SK-N-SH treated with all-trans-retinoic acid at 6 μM for 48 hours (cell line): ENCODE measurements at regions not wholly inside any gene's neighbourhood (a gene's known extent, or its start where the extent isn't known, plus 50 kb on each side); places are given as distances from the start of the nearest gene placed in this dataset.
A peak's percentile ranks its signal among the peaks of the same experiment; 100 is the strongest.

Experiments used
- ATAC-seq: fragments of 200-7000 bp; cut with Tn5 transposase; 3 replicates; pipeline ENCODE4 v1.9.1; 2020; ENCODE audit warnings: mild to moderate bottlenecking, moderate library complexity
- ARNTL ChIP-seq: fragments of 450-650 bp; formaldehyde crosslinking; IDR thresholded peaks from 2 replicates; pipeline ENCODE4 v1.5.0; 2020; ENCODE audit warnings: low read depth, mild to moderate bottlenecking, moderate library complexity, borderline replicate concordance
- BACH2 ChIP-seq: fragments of 250-450 bp; sonication (Bioruptor Pico); IDR thresholded peaks from 2 replicates; pipeline ENCODE4 v1.9.0; 2021; ENCODE audit warnings: mild to moderate bottlenecking, borderline replicate concordance
- CSDC2 ChIP-seq: fragments of 250-450 bp; sonication (Bioruptor Pico); IDR thresholded peaks from 2 replicates; pipeline ENCODE4 v1.5.0; 2020; ENCODE audit warnings: mild to moderate bottlenecking, moderate library complexity
- CSRNP3 ChIP-seq: fragments of 250-450 bp; sonication (Bioruptor Pico); IDR thresholded peaks from 2 replicates; pipeline ENCODE4 v1.5.1; 2021; ENCODE audit warnings: mild to moderate bottlenecking, moderate library complexity
- ESRRG ChIP-seq: fragments of 250-450 bp; sonication (Bioruptor Pico); IDR thresholded peaks from 2 replicates; pipeline ENCODE4 v1.6.1; 2021; ENCODE audit warnings: mild to moderate bottlenecking
- GLIS3 ChIP-seq: fragments of 250-450 bp; sonication (Bioruptor Pico); IDR thresholded peaks from 2 replicates; pipeline ENCODE4 v1.5.0; 2020; ENCODE audit warnings: mild to moderate bottlenecking, moderate library complexity
- ISL1 ChIP-seq: fragments of 250-450 bp; sonication (Bioruptor Pico); IDR thresholded peaks from 2 replicates; pipeline ENCODE4 v2.1.2; 2022; ENCODE audit warnings: mild to moderate bottlenecking, moderate library complexity
- OSR1 ChIP-seq: fragments of 250-450 bp; sonication (Bioruptor Pico); IDR thresholded peaks from 2 replicates; pipeline ENCODE4 v1.8.0; 2022; ENCODE audit warnings: moderate library complexity, mild to moderate bottlenecking, inconsistent platforms
- PATZ1 ChIP-seq: fragments of 250-450 bp; sonication (Bioruptor Pico); IDR thresholded peaks from 2 replicates; pipeline ENCODE4 v1.8.0; 2020; ENCODE audit warnings: mild to moderate bottlenecking, moderate library complexity, borderline replicate concordance
- POU6F1 ChIP-seq: fragments of 250-450 bp; sonication (Bioruptor Pico); IDR thresholded peaks from 2 replicates; pipeline ENCODE4 v1.8.0; 2021; ENCODE audit warnings: low read depth, mild to moderate bottlenecking, moderate library complexity, borderline replicate concordance
- PPARA ChIP-seq: fragments of 250-450 bp; sonication (Bioruptor Pico); IDR thresholded peaks from 2 replicates; pipeline ENCODE4 v1.5.0; 2020; ENCODE audit warnings: mild to moderate bottlenecking, borderline replicate concordance
- RARB ChIP-seq: fragments of 250-450 bp; sonication (Bioruptor Pico); IDR thresholded peaks from 2 replicates; pipeline ENCODE4 v1.8.0; 2021; ENCODE audit warnings: mild to moderate bottlenecking, moderate library complexity
- SNAI2 ChIP-seq: fragments of 250-450 bp; sonication (Bioruptor Pico); IDR thresholded peaks from 2 replicates; pipeline ENCODE4 v1.5.0; 2020; ENCODE audit warnings: mild to moderate bottlenecking, moderate library complexity
- TCF4 ChIP-seq: fragments of 250-450 bp; sonication (Bioruptor Pico); IDR thresholded peaks from 2 replicates; pipeline ENCODE4 v1.8.0; 2021; ENCODE audit warnings: mild to moderate bottlenecking, moderate library complexity, borderline replicate concordance
- TOX ChIP-seq: fragments of 250-450 bp; sonication (Bioruptor Pico); IDR thresholded peaks from 2 replicates; pipeline ENCODE4 v1.8.0; 2021; ENCODE audit warnings: mild to moderate bottlenecking, moderate library complexity, borderline replicate concordance
- ZC3H10 ChIP-seq: fragments of 250-450 bp; sonication (Bioruptor Pico); IDR thresholded peaks from 2 replicates; pipeline ENCODE4 v1.5.1; 2021; ENCODE audit warnings: mild to moderate bottlenecking, moderate library complexity
- ZFP3 ChIP-seq: fragments of 250-450 bp; sonication (Bioruptor Pico); IDR thresholded peaks from 2 replicates; pipeline ENCODE4 v1.5.0; 2020; ENCODE audit warnings: mild to moderate bottlenecking, moderate library complexity
- ZFP30 ChIP-seq: fragments of 450-650 bp; formaldehyde crosslinking; IDR thresholded peaks from 2 replicates; pipeline ENCODE4 v1.5.0; 2022; ENCODE audit warnings: mild to moderate bottlenecking, moderate library complexity
- ZNF8 ChIP-seq: fragments of 450-650 bp; formaldehyde crosslinking; IDR thresholded peaks from 2 replicates; pipeline ENCODE4 v1.5.0; 2020; ENCODE audit warnings: mild to moderate bottlenecking, moderate library complexity

- no peak for TF ChIP-seq BACH2
- no peak for TF ChIP-seq TCF4 (CRISPR knock-in tag)
- no peak for TF ChIP-seq TOX
- no peak for TF ChIP-seq OSR1 (CRISPR knock-in tag)
- TF ChIP-seq CSRNP3 (CRISPR knock-in tag): no peak
- TF ChIP-seq ZC3H10 (CRISPR knock-in tag): no peak
- TF ChIP-seq ZFP3 (CRISPR knock-in tag): no peak
- no peak for TF ChIP-seq ESRRG (CRISPR knock-in tag)
- TF ChIP-seq SNAI2 (CRISPR knock-in tag): no peak
- TF ChIP-seq ZNF8 (CRISPR knock-in tag): no peak
- no peak for ATAC-seq
Measured at GRCh38 chr17:77001487-77001886, 133.3 kb downstream of the MGAT5B start.

- TF ChIP-seq PATZ1: no peak
- peak; percentile 89 for ATAC-seq
Measured at GRCh38 chr17:77002103-77003045, 134.2 kb downstream of the MGAT5B start.

GRCh38 chr17:77003699-77004098 lies 135.5 kb downstream of the MGAT5B start:
- no peak for ATAC-seq

GRCh38 chr17:77006971-77007649 lies 133.7 kb upstream of the SEC14L1 start:
- ATAC-seq: no peak
- TF ChIP-seq ARNTL (CRISPR knock-in tag) (no peak), CSDC2 (CRISPR knock-in tag) (no peak), CSRNP3 (CRISPR knock-in tag) (no peak), POU6F1 (CRISPR knock-in tag) (no peak), RARB (CRISPR knock-in tag) (no peak), OSR1 (CRISPR knock-in tag) (no peak), ZFP30 (CRISPR knock-in tag) (no peak), GLIS3 (CRISPR knock-in tag) (no peak)

More at GRCh38 chr17:77003699-77004098, 135.5 kb downstream of the MGAT5B start:
- TF ChIP-seq POU6F1 (CRISPR knock-in tag) (no peak), TCF4 (CRISPR knock-in tag) (no peak), PPARA (no peak), ZNF8 (CRISPR knock-in tag) (no peak), ISL1 (CRISPR knock-in tag) (no peak), ZC3H10 (CRISPR knock-in tag) (no peak)
